ENCODE measurements at regions not wholly inside any gene's neighbourhood (a gene's known extent, or its start where the extent isn't known, plus 50 kb on each side); places are given as distances from the start of the nearest gene placed in this dataset.

- no peak for DNase-seq (ENCODE audit: low spot score)
- Mint-ChIP-seq H3K4me1 (ENCODE audit: low read depth) (no peaks in the 10 kb centered on the region), H3K4me3 (ENCODE audit: unreplicated experiment) (no peak overlapping the region), H3K27ac (ENCODE audit: unreplicated experiment) (no peak overlapping the region), H3K9me3 (ENCODE audit: low read depth) (peaks cover 28% of the 10 kb centered on the region), H3K27me3 (ENCODE audit: low read depth) (peaks cover 2% of the 10 kb centered on the region), H3K36me3 (ENCODE audit: low read depth) (no peaks in the 10 kb centered on the region)
- TF ChIP-seq CTCF (IDR thresholded peaks at IDR 0.05): no peak
These were observed 437.9 kb upstream of the MAOA start for GRCh38 chrX:43218198-43218597.

GRCh38 chrX:43224496-43224895, 431.6 kb upstream of the MAOA start:
- DNase-seq (ENCODE audit: low spot score): no peak
- H3K9me3 Mint-ChIP-seq (ENCODE audit: low read depth): no peaks in the 10 kb centered on the region
- no peak overlapping the region for H3K27ac Mint-ChIP-seq (ENCODE audit: unreplicated experiment)
- H3K4me1 Mint-ChIP-seq (ENCODE audit: low read depth): no peaks in the 10 kb centered on the region
- H3K36me3 Mint-ChIP-seq (ENCODE audit: low read depth): no peaks in the 10 kb centered on the region
- no peak for TF ChIP-seq CTCF (IDR thresholded peaks at IDR 0.05)
- peaks cover 2% of the 10 kb centered on the region for H3K27me3 Mint-ChIP-seq (ENCODE audit: low read depth)
- H3K4me3 Mint-ChIP-seq (ENCODE audit: unreplicated experiment): no peak overlapping the region

GRCh38 chrX:43225626-43226328, 430.3 kb upstream of the MAOA start:
- H3K36me3 Mint-ChIP-seq (ENCODE audit: low read depth): no peaks in the 10 kb centered on the region
- no peak overlapping the region for H3K27ac Mint-ChIP-seq (ENCODE audit: unreplicated experiment)
- H3K27me3 Mint-ChIP-seq (ENCODE audit: low read depth): peaks cover 2% of the 10 kb centered on the region
- no peak overlapping the region for H3K4me3 Mint-ChIP-seq (ENCODE audit: unreplicated experiment)
- H3K4me1 Mint-ChIP-seq (ENCODE audit: low read depth): no peaks in the 10 kb centered on the region
- TF ChIP-seq CTCF (IDR thresholded peaks at IDR 0.05): no peak
- DNase-seq (ENCODE audit: low spot score): no peak
- no peaks in the 10 kb centered on the region for H3K9me3 Mint-ChIP-seq (ENCODE audit: low read depth)

- Mint-ChIP-seq H3K9me3 (ENCODE audit: low read depth) (peaks cover 10% of the 10 kb centered on the region), H3K36me3 (ENCODE audit: low read depth) (no peaks in the 10 kb centered on the region), H3K4me3 (ENCODE audit: unreplicated experiment) (no peak overlapping the region), H3K4me1 (ENCODE audit: low read depth) (no peaks in the 10 kb centered on the region), H3K27ac (ENCODE audit: unreplicated experiment) (no peak overlapping the region), H3K27me3 (ENCODE audit: low read depth) (no peaks in the 10 kb centered on the region)
- no peak for DNase-seq (ENCODE audit: low spot score)
- no peak for TF ChIP-seq CTCF (IDR thresholded peaks at IDR 0.05)
These were observed 417.6 kb upstream of the MAOA start for GRCh38 chrX:43238461-43238945.

GRCh38 chrX:43239356-43239755, 416.7 kb upstream of the MAOA start:
- no peaks in the 10 kb centered on the region for H3K4me1 Mint-ChIP-seq (ENCODE audit: low read depth)
- H3K36me3 Mint-ChIP-seq (ENCODE audit: low read depth): no peaks in the 10 kb centered on the region
- TF ChIP-seq CTCF (IDR thresholded peaks at IDR 0.05): no peak
- H3K27ac Mint-ChIP-seq (ENCODE audit: unreplicated experiment): no peak overlapping the region
- no peak overlapping the region for H3K4me3 Mint-ChIP-seq (ENCODE audit: unreplicated experiment)
- peaks cover 10% of the 10 kb centered on the region for H3K9me3 Mint-ChIP-seq (ENCODE audit: low read depth)
- no peak for DNase-seq (ENCODE audit: low spot score)
- H3K27me3 Mint-ChIP-seq (ENCODE audit: low read depth): no peaks in the 10 kb centered on the region

All from chondrocyte (in vitro differentiated cells).